Activated CD8-positive, alpha-beta memory T cell treated with anti-CD3 and anti-CD28 coated beads, Interleukin-2, amount 50 U/mL, for 24 hours (primary cell): ENCODE measurements at regions not wholly inside any gene's neighbourhood (a gene's known extent, or its start where the extent isn't known, plus 50 kb on each side); places are given as distances from the start of the nearest gene placed in this dataset.

ENCODE experiments used
- DNase-seq: peaks from one replicate; pipeline ENCODE4 v3.0.0-alpha.2; 2020; ENCODE audit errors: extremely low read depth

GRCh38 chr21:35849144-35849543 lies 211.2 kb downstream of the SETD4 start:
- no peak for DNase-seq

GRCh38 chr21:35843911-35844667 lies 216.2 kb downstream of the SETD4 start:
- DNase-seq: no peak

- DNase-seq: no peak
Measured at GRCh38 chr21:35840949-35841348, 219.4 kb downstream of the SETD4 start.

GRCh38 chr21:35840197-35840799 lies 220.0 kb downstream of the SETD4 start:
- DNase-seq: peak; percentile 9

- DNase-seq: no peak
Measured at GRCh38 chr21:35838987-35839763, 221.2 kb downstream of the SETD4 start.

- no peak for DNase-seq
Measured at GRCh38 chr21:35838350-35838749, 222.0 kb downstream of the SETD4 start.

- DNase-seq: no peak
Measured at GRCh38 chr21:35833991-35834390, 226.3 kb downstream of the SETD4 start.

GRCh38 chr21:35833388-35833787 lies 226.9 kb downstream of the SETD4 start:
- no peak for DNase-seq

- no peak for DNase-seq
Measured at GRCh38 chr21:35831230-35831629, 229.1 kb downstream of the SETD4 start.

- no peak for DNase-seq
Measured at GRCh38 chr21:35829067-35829466, 231.3 kb downstream of the SETD4 start.

GRCh38 chr21:35828161-35828560 lies 232.2 kb downstream of the SETD4 start:
- no peak for DNase-seq

GRCh38 chr21:35827004-35827403 lies 233.3 kb downstream of the SETD4 start:
- no peak for DNase-seq

- DNase-seq: no peak
Measured at GRCh38 chr21:35825370-35826353, 234.7 kb downstream of the SETD4 start.

- no peak for DNase-seq
Measured at GRCh38 chr21:35824136-35824535, 236.2 kb downstream of the SETD4 start.

- no peak for DNase-seq
Measured at GRCh38 chr21:35819134-35819533, 241.2 kb downstream of the SETD4 start.

GRCh38 chr21:35818597-35818996 lies 241.7 kb downstream of the SETD4 start:
- DNase-seq: no peak

GRCh38 chr21:35814858-35815619 lies 245.3 kb downstream of the SETD4 start:
- DNase-seq: no peak

- no peak for DNase-seq
Measured at GRCh38 chr21:35812679-35813078, 247.6 kb downstream of the SETD4 start.

- DNase-seq: no peak
Measured at GRCh38 chr21:35811191-35811806, 249.0 kb downstream of the SETD4 start.

GRCh38 chr21:35810431-35810970 lies 249.8 kb downstream of the SETD4 start:
- no peak for DNase-seq
